Epithelial cell of proximal tubule (primary cell): ENCODE measurements at regions not wholly inside any gene's neighbourhood (a gene's known extent, or its start where the extent isn't known, plus 50 kb on each side); places are given as distances from the start of the nearest gene placed in this dataset.

Experiments used
- DNase-seq: peaks from one replicate; pipeline ENCODE4 v3.0.0-alpha.2; 2011; ENCODE audit warnings: low read depth
- H3K4me3 ChIP-seq: 2 replicates; pipeline ENCODE4 v1.5.1; 2011; ENCODE audit warnings: low read depth, mild to moderate bottlenecking, low read length
- CTCF ChIP-seq: conservative IDR thresholded peaks from 2 replicates; pipeline ENCODE4 v1.5.1; 2012; ENCODE audit warnings: low read depth, mild to moderate bottlenecking, low read length

GRCh38 chr16:80009971-80010659 lies 409.6 kb upstream of the MAF start:
- H3K4me3 ChIP-seq: no peak overlapping the region
- DNase-seq: no peak
- TF ChIP-seq CTCF: no peak

- DNase-seq: no peak
- no peak overlapping the region for H3K4me3 ChIP-seq
- no peak for TF ChIP-seq CTCF
Measured at GRCh38 chr16:80008857-80009256, 408.3 kb upstream of the MAF start.

- no peak for DNase-seq
- H3K4me3 ChIP-seq: no peak overlapping the region
- TF ChIP-seq CTCF: no peak
Measured at GRCh38 chr16:80007231-80007630, 406.7 kb upstream of the MAF start.

GRCh38 chr16:80006241-80007215 lies 406.0 kb upstream of the MAF start:
- no peak for DNase-seq
- H3K4me3 ChIP-seq: no peak overlapping the region

GRCh38 chr16:80004113-80004512 lies 403.6 kb upstream of the MAF start:
- DNase-seq: no peak
- no peak overlapping the region for H3K4me3 ChIP-seq
- TF ChIP-seq CTCF: no peak

More at GRCh38 chr16:80006241-80007215, 406.0 kb upstream of the MAF start:
- no peak for TF ChIP-seq CTCF

GRCh38 chr16:80002261-80002660 lies 401.7 kb upstream of the MAF start:
- TF ChIP-seq CTCF: no peak
- DNase-seq: no peak
- H3K4me3 ChIP-seq: no peak overlapping the region
